Astrocyte of the cerebellum (primary cell): ENCODE measurements at regions not wholly inside any gene's neighbourhood (a gene's known extent, or its start where the extent isn't known, plus 50 kb on each side); places are given as distances from the start of the nearest gene placed in this dataset.
"Not testable (repeated sequence)": the region's sequence is repeated elsewhere in the genome, so short reads cannot be mapped to it uniquely, and the experiment has no call there.

ENCODE experiments used
- DNase-seq: peaks from one replicate; pipeline ENCODE4 v3.0.0-alpha.2; 2011; ENCODE audit warnings: low read depth
- H3K4me3 ChIP-seq: 2 replicates; pipeline ENCODE4 v1.5.1; 2011; ENCODE audit warnings: mild to moderate bottlenecking, low read depth, low read length, moderate library complexity
- in situ Hi-C: cut with HindIII; loops from 2 replicates; pipeline ENCODE4 v1.10.0; 2017; ENCODE audit warnings: low sequenced_read_pairs
- TF ChIP-seq, protein P1 (sequence below): IDR thresholded peaks from 2 replicates; pipeline ENCODE4 v1.5.1; 2012; ENCODE audit warnings: low read length, low read depth, moderate library complexity, mild to moderate bottlenecking; ENCODE audit errors: missing control alignments

DNA sequence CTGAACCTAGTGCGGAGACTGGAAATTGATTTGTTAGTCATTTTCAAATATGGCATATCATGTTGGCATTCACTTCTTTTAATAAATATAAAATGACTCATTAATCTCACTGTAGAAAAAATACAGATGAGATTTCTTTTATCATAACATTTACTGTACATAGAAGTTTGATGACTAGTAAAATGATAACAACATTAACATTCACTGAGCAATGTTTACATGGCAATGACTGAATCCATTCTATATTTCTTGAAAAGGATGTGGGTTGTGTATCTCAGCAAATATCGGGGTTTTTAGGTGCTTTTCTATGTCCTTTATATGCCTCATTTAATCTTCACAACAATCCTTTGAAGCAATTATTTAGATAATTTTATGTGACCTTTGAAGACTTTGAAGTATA lies 920.9 kb upstream of the FAT3 start:
- in situ Hi-C loops, result no loop called here
- no peak overlapping the region for H3K4me3 ChIP-seq
- TF ChIP-seq, protein P1, sequence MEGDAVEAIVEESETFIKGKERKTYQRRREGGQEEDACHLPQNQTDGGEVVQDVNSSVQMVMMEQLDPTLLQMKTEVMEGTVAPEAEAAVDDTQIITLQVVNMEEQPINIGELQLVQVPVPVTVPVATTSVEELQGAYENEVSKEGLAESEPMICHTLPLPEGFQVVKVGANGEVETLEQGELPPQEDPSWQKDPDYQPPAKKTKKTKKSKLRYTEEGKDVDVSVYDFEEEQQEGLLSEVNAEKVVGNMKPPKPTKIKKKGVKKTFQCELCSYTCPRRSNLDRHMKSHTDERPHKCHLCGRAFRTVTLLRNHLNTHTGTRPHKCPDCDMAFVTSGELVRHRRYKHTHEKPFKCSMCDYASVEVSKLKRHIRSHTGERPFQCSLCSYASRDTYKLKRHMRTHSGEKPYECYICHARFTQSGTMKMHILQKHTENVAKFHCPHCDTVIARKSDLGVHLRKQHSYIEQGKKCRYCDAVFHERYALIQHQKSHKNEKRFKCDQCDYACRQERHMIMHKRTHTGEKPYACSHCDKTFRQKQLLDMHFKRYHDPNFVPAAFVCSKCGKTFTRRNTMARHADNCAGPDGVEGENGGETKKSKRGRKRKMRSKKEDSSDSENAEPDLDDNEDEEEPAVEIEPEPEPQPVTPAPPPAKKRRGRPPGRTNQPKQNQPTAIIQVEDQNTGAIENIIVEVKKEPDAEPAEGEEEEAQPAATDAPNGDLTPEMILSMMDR, result no peak
- DNase-seq, result no peak

DNA sequence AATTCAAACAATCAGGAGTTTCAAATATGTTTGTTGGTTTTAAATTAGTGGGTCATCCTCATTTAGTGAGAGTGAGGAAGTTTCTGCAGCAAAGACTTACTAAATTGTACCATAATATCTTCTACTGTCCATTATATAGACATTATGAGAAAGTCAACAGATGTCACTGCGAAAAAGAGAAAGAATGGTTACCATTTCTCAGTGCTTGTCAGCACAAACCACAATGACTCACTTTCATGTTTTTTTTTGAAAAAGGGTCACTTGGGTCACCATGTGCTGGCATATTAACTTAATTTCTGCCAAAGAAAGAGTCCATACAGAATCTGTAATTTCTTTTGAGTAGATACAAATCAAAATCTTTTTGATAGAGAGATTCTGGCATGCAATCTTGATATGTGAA lies 924.6 kb upstream of the FAT3 start:
- TF ChIP-seq, protein P1, result no peak
- DNase-seq, result peak; percentile 22
- in situ Hi-C loops, result no loop called here

DNA sequence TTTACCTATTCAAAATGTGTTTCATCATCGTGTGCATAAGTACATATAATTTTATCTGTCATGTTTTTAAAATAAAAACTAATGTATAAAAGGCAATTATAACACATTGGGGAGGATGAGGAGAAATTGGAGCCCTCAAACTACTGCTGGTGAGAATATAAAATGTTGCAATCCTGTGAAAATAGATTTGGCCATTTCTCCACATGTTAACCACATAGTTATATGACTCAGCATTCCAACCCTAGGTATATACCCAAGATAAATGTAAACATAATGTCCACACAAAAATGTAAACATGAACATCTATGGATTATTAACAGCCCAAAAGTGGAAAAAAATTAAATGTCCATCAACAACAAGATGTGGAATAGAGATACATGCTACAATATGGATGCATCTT lies 928.0 kb upstream of the FAT3 start:
- peak; percentile 9 for DNase-seq
- TF ChIP-seq, protein P1, result no peak
- in situ Hi-C loops, result no loop called here
- no peak overlapping the region for H3K4me3 ChIP-seq

More for the DNA sequence above, 924.6 kb upstream of the FAT3 start:
- no peak overlapping the region for H3K4me3 ChIP-seq

DNA sequence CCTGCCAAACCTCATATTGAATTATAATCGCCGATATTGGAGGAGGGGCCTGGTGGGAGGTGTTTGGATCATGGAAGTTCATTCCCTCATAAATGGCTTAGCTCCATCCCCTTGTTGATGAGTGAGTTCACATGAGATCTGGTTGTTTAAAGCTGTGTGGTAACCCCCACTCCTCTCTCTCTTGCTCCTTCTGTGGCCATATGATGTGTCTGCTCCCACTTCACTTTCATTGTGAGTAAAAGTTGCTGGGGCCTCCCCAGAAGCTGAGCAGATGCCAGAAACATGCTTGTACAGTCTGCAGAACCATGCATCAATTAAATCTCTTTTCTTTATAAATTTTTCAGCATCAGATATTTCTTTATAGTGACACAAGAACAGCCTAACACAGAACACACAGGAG lies 929.0 kb upstream of the FAT3 start:
- no peak for DNase-seq
- in situ Hi-C loops, result no loop called here
- TF ChIP-seq, protein P1, result no peak
- H3K4me3 ChIP-seq, result no peak overlapping the region

DNA sequence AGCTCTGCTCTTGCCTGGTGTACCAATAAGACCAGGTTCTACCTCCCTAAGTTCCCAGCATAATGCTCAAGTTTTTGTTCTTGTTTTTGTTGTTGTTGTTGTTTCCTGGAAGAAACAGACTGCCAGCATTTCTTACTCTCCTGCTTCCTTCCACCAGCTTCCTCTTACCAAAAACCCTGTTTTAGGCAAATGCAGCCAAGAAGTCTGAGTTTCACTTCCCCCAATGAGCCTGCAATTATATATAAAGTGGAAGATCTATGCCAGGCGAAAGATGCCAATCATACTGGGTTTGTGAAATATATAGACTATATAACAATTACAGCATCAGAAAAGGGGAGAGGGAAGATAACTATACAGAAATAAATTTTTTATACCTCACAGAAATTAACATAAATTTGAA lies 931.5 kb upstream of the FAT3 start:
- DNase-seq, result no peak
- in situ Hi-C loops, result no loop called here
- TF ChIP-seq, protein P1, result no peak
- no peak overlapping the region for H3K4me3 ChIP-seq

DNA sequence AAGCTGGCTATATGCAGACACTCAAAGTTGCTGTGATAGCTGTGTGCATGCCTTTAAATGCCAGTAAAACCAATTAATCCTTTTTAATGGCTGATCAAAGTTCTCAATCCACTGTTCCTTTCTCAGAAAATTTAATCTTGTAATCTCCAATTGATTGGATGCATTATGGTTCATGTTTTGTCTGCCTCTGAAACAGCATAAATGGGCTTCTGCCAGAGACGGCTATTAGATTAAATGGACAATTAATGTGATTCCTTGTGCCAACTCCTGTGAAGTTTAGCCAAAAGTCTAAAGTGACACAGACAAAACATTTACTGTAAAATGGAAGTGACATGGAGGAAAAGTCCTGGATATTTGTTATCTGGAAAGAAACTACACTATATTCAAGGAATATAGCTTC lies 952.5 kb upstream of the FAT3 start:
- TF ChIP-seq, protein P1, result no peak
- no peak for DNase-seq
- in situ Hi-C loops, result no loop called here
- H3K4me3 ChIP-seq, result no peak overlapping the region

DNA sequence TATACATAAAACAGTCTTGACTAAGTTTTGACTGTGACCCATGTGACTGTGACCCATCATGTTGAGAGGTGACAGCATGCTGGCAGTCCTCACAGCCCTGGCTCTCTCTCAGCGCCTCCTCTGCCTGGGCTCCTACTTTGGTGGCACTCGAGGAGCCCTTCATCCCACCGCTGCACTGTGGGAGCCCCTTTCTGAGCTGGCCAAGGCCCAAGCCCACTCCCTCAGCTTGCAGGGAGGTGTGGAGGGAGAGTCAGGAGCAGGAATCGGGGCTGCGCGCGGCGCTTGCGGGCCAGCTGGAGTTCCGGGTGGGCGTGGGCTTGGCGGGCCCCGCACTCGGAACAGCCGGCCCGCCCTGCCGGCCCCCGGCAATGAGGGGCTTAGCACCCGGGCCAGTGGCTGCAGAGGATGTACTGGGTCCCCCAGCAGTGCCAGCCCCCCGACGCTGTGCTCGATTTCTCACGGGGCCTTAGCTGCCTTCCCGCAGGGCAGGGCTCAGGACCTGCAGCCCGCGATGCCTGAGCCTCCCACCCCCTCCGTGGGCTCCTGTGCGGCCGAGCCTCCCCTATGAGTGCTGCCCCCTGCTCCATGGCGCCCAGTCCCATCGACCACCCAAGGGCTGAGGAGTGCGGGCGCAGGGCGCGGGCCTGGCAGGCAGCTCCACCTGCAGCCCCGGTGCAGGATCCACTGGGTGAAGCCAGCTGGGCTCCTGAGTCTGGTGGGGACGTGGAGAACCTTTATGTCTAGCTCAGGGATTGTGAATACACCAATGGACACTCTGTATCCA lies 955.9 kb upstream of the FAT3 start:
- in situ Hi-C loops, H3K4me3 ChIP-seq, DNase-seq: not testable (repeated sequence)
